Ovary (tissue), 7 donors: ENCODE measurements at regions not wholly inside any gene's neighbourhood (a gene's known extent, or its start where the extent isn't known, plus 50 kb on each side); places are given as distances from the start of the nearest gene placed in this dataset.

Experiments
- DNase-seq, 5 donors: peaks; one replicate each; pipeline ENCODE4 v3.0.0-alpha.2; 2019 to 2020
- H3K27ac ChIP-seq, 2 donors: fragments of 200-600 bp; one replicate each; pipeline versions ENCODE4 v1.5.1 to v1.8.0; 2019 to 2022
- H3K27me3 ChIP-seq: fragments of 200-600 bp; one replicate; pipeline ENCODE4 v1.8.0; 2022
- H3K36me3 ChIP-seq: fragments of 200-600 bp; sonication (generic); one replicate; pipeline ENCODE4 v1.5.1; 2019
- H3K4me1 ChIP-seq: one replicate; pipeline ENCODE4 v1.8.1; 2013; ENCODE audit warnings: mild to moderate bottlenecking, moderate library complexity; ENCODE audit not compliant: insufficient read depth
- H3K4me3 ChIP-seq: fragments of 200-600 bp; sonication (generic); one replicate; pipeline ENCODE4 v1.5.1; 2017
- H3K9me3 ChIP-seq, 2 donors: fragments of 200-600 bp in 1 of 2; sonication (generic) in 1 of 2; one replicate each; pipeline versions ENCODE4 v1.5.1 to v1.8.1; 2013 to 2019; ENCODE audit warnings: mild to moderate bottlenecking in 1 of 2, moderate library complexity in 1 of 2
- CTCF ChIP-seq, 3 donors: fragments of 450-650 bp in 2 of 3; fragments of 200-600 bp in 1 of 3; IDR thresholded peaks; one replicate each; pipeline versions ENCODE4 v1.5.1 to v1.8.0; 2016 to 2022; ENCODE audit warnings: antibody characterized with exemption in 3 of 3, mild to moderate bottlenecking in 1 of 3
- EP300 ChIP-seq: sonication (generic); formaldehyde crosslinking; IDR thresholded peaks from one replicate; pipeline ENCODE4 v1.6.1; 2017; ENCODE audit warnings: antibody characterized with exemption
- POLR2A ChIP-seq: fragments of 450-650 bp; IDR thresholded peaks from one replicate; pipeline ENCODE4 v1.6.1; 2017; ENCODE audit warnings: antibody characterized with exemption, mild to moderate bottlenecking, moderate library complexity
- WGBS, 3 donors: extraction: QIAGEN DNeasy Blood & Tissue Kit in 1 of 3; methylation state at CpG; one replicate each; pipeline versions ENCODE4 v1.1.5 to v1.1.7; 2013 to 2017; 5-methylcytosine and 5-hydroxymethylcytosine counted together
- intact Hi-C, 4 donors: fragments of 100-400 bp; cut with DNase I; formaldehyde crosslinking; loops; one replicate each; pipeline versions ENCODE4 v1.11.0 to v1.15.1; 2022 to 2023
- donor health status: DM: no; HTN: no; CAD: no; lungs with moderate emphysema.
- donor health status: DM: no; HTN: no; CAD: no.
- donor health status: Bipolar disorder and iron deficiency.
- donor health status: DM: no; HTN: no; CAD: no.
- donor health status: DM: yes; HTN: yes; CAD: no.

GRCh38 chr5:19208397-19208796 is 779.6 kb downstream of the CDH18 start:
- Histone ChIP-seq H3K27ac (no peak overlapping the region), H3K27me3 (no peaks in the 10 kb centered on the region), H3K9me3 (no peaks in the 10 kb centered on the region), H3K36me3 (no peaks in the 10 kb centered on the region), H3K4me1 (no peaks in the 10 kb centered on the region), H3K4me3 (no peak overlapping the region)
- TF ChIP-seq CTCF (IDR thresholded peaks at IDR 0.05) (no peak), EP300 (no peak), POLR2A (no peak)
- DNase-seq, result no peak
- WGBS, 3 donors, result 66 to 93% (median 81%) methylated on average over 4 of the region's 4 CpGs
- intact Hi-C loops, result no loop called here

GRCh38 chr5:19210886-19211285 is 777.1 kb downstream of the CDH18 start:
- TF ChIP-seq CTCF (IDR thresholded peaks at IDR 0.05), result no peak
- no peak for TF ChIP-seq EP300
- no peak for TF ChIP-seq POLR2A
- 77 to 86% (median 86%) methylated on average over 1 of the region's 1 CpG for WGBS, 3 donors
- DNase-seq, result no peak
- intact Hi-C loops, result no loop called here
- Histone ChIP-seq H3K4me1 (no peaks in the 10 kb centered on the region), H3K4me3 (no peak overlapping the region), H3K36me3 (no peaks in the 10 kb centered on the region), H3K27ac (no peak overlapping the region), H3K27me3 (no peaks in the 10 kb centered on the region), H3K9me3 (no peaks in the 10 kb centered on the region)

- TF ChIP-seq EP300, result no peak
- TF ChIP-seq CTCF (IDR thresholded peaks at IDR 0.05), result no peak
- no peak for TF ChIP-seq POLR2A
- no peak for DNase-seq
- Histone ChIP-seq H3K27ac (no peak overlapping the region), H3K27me3 (no peaks in the 10 kb centered on the region), H3K9me3 (no peaks in the 10 kb centered on the region), H3K36me3 (no peaks in the 10 kb centered on the region), H3K4me3 (no peak overlapping the region), H3K4me1 (no peaks in the 10 kb centered on the region)
- 90 to 92% (median 91%) methylated on average over 3 of the region's 3 CpGs for WGBS, 3 donors
- intact Hi-C loops, result no loop called here
These were observed 758.7 kb downstream of the CDH18 start for GRCh38 chr5:19229179-19229835.

- Histone ChIP-seq H3K4me1 (no peaks in the 10 kb centered on the region), H3K9me3 (no peaks in the 10 kb centered on the region), H3K36me3 (no peaks in the 10 kb centered on the region), H3K27me3 (no peaks in the 10 kb centered on the region), H3K27ac (no peak overlapping the region), H3K4me3 (no peak overlapping the region)
- no peak for TF ChIP-seq CTCF (IDR thresholded peaks at IDR 0.05)
- TF ChIP-seq POLR2A, result no peak
- TF ChIP-seq EP300, result no peak
- intact Hi-C loops, result no loop called here
- 92 to 96% (median 94%) methylated on average over 2 of the region's 2 CpGs for WGBS, 3 donors
- no peak for DNase-seq
These were observed 754.4 kb downstream of the CDH18 start for GRCh38 chr5:19233573-19233972.
